ENCODE measurements at regions not wholly inside any gene's neighbourhood (a gene's known extent, or its start where the extent isn't known, plus 50 kb on each side); places are given as distances from the start of the nearest gene placed in this dataset.

DNA sequence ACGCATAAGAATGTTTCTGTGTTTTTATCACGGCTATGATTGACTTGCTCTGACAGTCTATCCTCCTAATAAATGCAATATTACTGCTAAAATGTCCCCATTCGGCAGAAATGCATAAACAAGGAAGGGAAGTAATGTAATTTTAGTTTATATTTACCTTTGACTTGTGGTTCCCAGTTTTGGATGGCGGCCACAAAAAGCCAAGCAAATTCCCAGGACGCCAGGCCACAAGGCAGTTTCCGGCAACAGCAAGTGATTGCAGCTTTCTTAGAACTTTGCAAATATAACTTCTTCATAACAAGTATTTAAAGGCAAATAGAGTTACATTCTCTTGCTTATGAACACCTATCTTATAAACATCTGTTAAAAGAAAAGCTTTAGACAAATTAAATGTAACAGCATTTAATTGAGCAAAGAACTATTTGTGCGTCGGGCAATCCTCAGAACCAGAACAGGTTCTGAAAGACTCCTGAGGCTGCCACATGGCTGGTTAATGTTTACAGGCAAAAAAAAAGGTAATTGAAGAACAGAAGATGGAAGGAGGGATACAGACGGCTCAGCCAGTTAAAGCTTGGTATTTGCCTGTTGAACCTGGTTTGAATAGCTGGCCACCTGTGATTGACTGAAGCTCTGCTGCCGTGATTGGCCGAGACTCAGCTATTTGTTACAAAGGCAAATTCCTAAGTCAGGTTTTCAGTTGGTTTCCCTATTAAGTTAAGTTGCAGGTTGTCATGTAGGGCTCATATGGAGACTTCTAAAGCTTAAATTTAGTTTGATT, 80.8 kb downstream of the C21orf91 start:
- no peak for DNase-seq (ENCODE audit: low spot score)
- peaks cover 17% of the 10 kb centered on the region for H3K4me1 Mint-ChIP-seq (ENCODE audit: low read depth)
- no peaks in the 10 kb centered on the region for H3K36me3 Mint-ChIP-seq (ENCODE audit: low read depth)
- TF ChIP-seq CTCF (IDR thresholded peaks at IDR 0.05) = no peak
- H3K27ac Mint-ChIP-seq (ENCODE audit: unreplicated experiment) = no peak overlapping the region
- H3K27me3 Mint-ChIP-seq (ENCODE audit: low read depth) = peaks cover 5% of the 10 kb centered on the region
- peaks cover 8% of the 10 kb centered on the region for H3K9me3 Mint-ChIP-seq (ENCODE audit: low read depth)
- H3K4me3 Mint-ChIP-seq (ENCODE audit: unreplicated experiment) = no peak overlapping the region

GRCh38 chr21:17736072-17736471, 83.1 kb downstream of the C21orf91 start:
- no peak for DNase-seq (ENCODE audit: low spot score)
- Mint-ChIP-seq H3K36me3 (ENCODE audit: low read depth) (no peaks in the 10 kb centered on the region), H3K9me3 (ENCODE audit: low read depth) (peaks cover 8% of the 10 kb centered on the region), H3K4me1 (ENCODE audit: low read depth) (peaks cover 23% of the 10 kb centered on the region), H3K4me3 (ENCODE audit: unreplicated experiment) (no peak overlapping the region), H3K27me3 (ENCODE audit: low read depth) (peaks cover 5% of the 10 kb centered on the region), H3K27ac (ENCODE audit: unreplicated experiment) (no peak overlapping the region)
- TF ChIP-seq CTCF (IDR thresholded peaks at IDR 0.05) = no peak

GRCh38 chr21:17733209-17733608, 85.9 kb downstream of the C21orf91 start:
- Mint-ChIP-seq H3K27me3 (ENCODE audit: low read depth) (peaks cover 5% of the 10 kb centered on the region), H3K27ac (ENCODE audit: unreplicated experiment) (no peak overlapping the region), H3K9me3 (ENCODE audit: low read depth) (peaks cover 6% of the 10 kb centered on the region), H3K36me3 (ENCODE audit: low read depth) (no peaks in the 10 kb centered on the region), H3K4me1 (ENCODE audit: low read depth) (peaks cover 25% of the 10 kb centered on the region), H3K4me3 (ENCODE audit: unreplicated experiment) (no peak overlapping the region)
- no peak for TF ChIP-seq CTCF (IDR thresholded peaks at IDR 0.05)
- DNase-seq (ENCODE audit: low spot score) = no peak

DNA sequence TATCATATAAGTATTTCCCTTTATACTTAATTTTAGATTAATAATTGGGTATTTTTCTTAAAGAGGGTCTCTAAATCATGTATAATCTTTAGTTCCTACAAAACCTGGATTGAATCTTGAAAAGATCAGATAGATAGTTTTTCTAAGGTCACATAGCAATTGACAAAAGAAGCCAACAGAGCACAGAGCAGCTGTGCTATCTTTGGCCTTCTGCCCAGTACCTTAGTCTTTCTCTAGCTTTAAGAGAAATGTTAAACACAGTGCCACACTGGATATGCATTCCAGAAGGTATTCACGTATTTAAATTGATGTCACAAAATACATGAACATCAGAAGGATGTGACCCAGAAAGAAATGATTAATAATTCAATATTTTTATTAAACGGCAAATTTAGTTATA, 86.8 kb downstream of the C21orf91 start:
- H3K9me3 Mint-ChIP-seq (ENCODE audit: low read depth) = peaks cover 6% of the 10 kb centered on the region
- peaks cover 5% of the 10 kb centered on the region for H3K27me3 Mint-ChIP-seq (ENCODE audit: low read depth)
- peaks cover 25% of the 10 kb centered on the region for H3K4me1 Mint-ChIP-seq (ENCODE audit: low read depth)
- no peaks in the 10 kb centered on the region for H3K36me3 Mint-ChIP-seq (ENCODE audit: low read depth)
- no peak for TF ChIP-seq CTCF (IDR thresholded peaks at IDR 0.05)
- H3K27ac Mint-ChIP-seq (ENCODE audit: unreplicated experiment) = no peak overlapping the region
- no peak overlapping the region for H3K4me3 Mint-ChIP-seq (ENCODE audit: unreplicated experiment)
- no peak for DNase-seq (ENCODE audit: low spot score)

- Mint-ChIP-seq H3K36me3 (ENCODE audit: low read depth) (no peaks in the 10 kb centered on the region), H3K27me3 (ENCODE audit: low read depth) (peaks cover 5% of the 10 kb centered on the region), H3K9me3 (ENCODE audit: low read depth) (peaks cover 6% of the 10 kb centered on the region)
Observed at GRCh38 chr21:17731554-17731953, 87.6 kb downstream of the C21orf91 start.

More at GRCh38 chr21:17731554-17731953, 87.6 kb downstream of the C21orf91 start:
- DNase-seq (ENCODE audit: low spot score) = no peak
- TF ChIP-seq CTCF (IDR thresholded peaks at IDR 0.05) = no peak
- H3K27ac Mint-ChIP-seq (ENCODE audit: unreplicated experiment) = no peak overlapping the region
- no peak overlapping the region for H3K4me3 Mint-ChIP-seq (ENCODE audit: unreplicated experiment)
- H3K4me1 Mint-ChIP-seq (ENCODE audit: low read depth) = peaks cover 25% of the 10 kb centered on the region
